WTC11 (cell line): ENCODE measurements at regions not wholly inside any gene's neighbourhood (a gene's known extent, or its start where the extent isn't known, plus 50 kb on each side); places are given as distances from the start of the nearest gene placed in this dataset.

ENCODE experiments used
- CREB1 ChIP-seq: sonication (generic); formaldehyde crosslinking; IDR thresholded peaks from 2 replicates; pipeline ENCODE4 v1.8.0; 2023; ENCODE audit warnings: mild to moderate bottlenecking, missing genetic modification reagents
- ESRRA ChIP-seq: sonication (generic); formaldehyde crosslinking; IDR thresholded peaks from 2 replicates; pipeline ENCODE4 v1.8.1; 2022; ENCODE audit warnings: mild to moderate bottlenecking, missing genetic modification reagents, borderline replicate concordance
- MYBL2 ChIP-seq: sonication (generic); formaldehyde crosslinking; IDR thresholded peaks from 2 replicates; pipeline ENCODE4 v1.8.1; 2023; ENCODE audit warnings: mild to moderate bottlenecking, moderate library complexity, missing genetic modification reagents
- OVOL2 ChIP-seq: fragments of 250-450 bp; sonication (Bioruptor Pico); IDR thresholded peaks from 2 replicates; pipeline ENCODE4 v1.9.0; 2021; ENCODE audit warnings: mild to moderate bottlenecking, borderline replicate concordance
- SP1 ChIP-seq: sonication (generic); formaldehyde crosslinking; conservative IDR thresholded peaks from 2 replicates; pipeline ENCODE4 v1.8.1; 2022; ENCODE audit warnings: missing genetic modification reagents
- TCF7 ChIP-seq: sonication (generic); formaldehyde crosslinking; IDR thresholded peaks from 2 replicates; pipeline ENCODE4 v1.8.0; 2022; ENCODE audit warnings: mild to moderate bottlenecking, low read depth, missing genetic modification reagents, moderate library complexity
- ZNF121 ChIP-seq: sonication (generic); formaldehyde crosslinking; IDR thresholded peaks from 2 replicates; pipeline ENCODE4 v1.8.0; 2023; ENCODE audit warnings: missing genetic modification reagents
- TF ChIP-seq, protein P1 (sequence below): sonication (generic); formaldehyde crosslinking; IDR thresholded peaks from 2 replicates; pipeline ENCODE4 v1.8.0; 2022; ENCODE audit warnings: mild to moderate bottlenecking, missing genetic modification reagents
- TF ChIP-seq, protein P2 (sequence below): fragments of 200-600 bp; IDR thresholded peaks from 2 replicates; pipeline ENCODE4 v1.8.0; 2022; ENCODE audit warnings: antibody characterized with exemption
- TF ChIP-seq, protein P3 (sequence below): sonication (generic); formaldehyde crosslinking; IDR thresholded peaks from 2 replicates; pipeline ENCODE4 v1.8.0; 2023; ENCODE audit warnings: missing genetic modification reagents, mild to moderate bottlenecking, borderline replicate concordance
- TF ChIP-seq, protein P4 (sequence below): sonication (generic); formaldehyde crosslinking; IDR thresholded peaks from 2 replicates; pipeline ENCODE4 v1.8.0; 2022; ENCODE audit warnings: mild to moderate bottlenecking, missing genetic modification reagents
- TF ChIP-seq, protein P5 (sequence below): sonication (generic); formaldehyde crosslinking; IDR thresholded peaks from 2 replicates; pipeline ENCODE4 v1.8.1; 2022; ENCODE audit warnings: mild to moderate bottlenecking, missing genetic modification reagents, moderate library complexity, borderline replicate concordance
- TF ChIP-seq, protein P6 (sequence below): sonication (generic); formaldehyde crosslinking; IDR thresholded peaks from 2 replicates; pipeline ENCODE4 v1.8.0; 2023; ENCODE audit warnings: missing genetic modification reagents

DNA sequence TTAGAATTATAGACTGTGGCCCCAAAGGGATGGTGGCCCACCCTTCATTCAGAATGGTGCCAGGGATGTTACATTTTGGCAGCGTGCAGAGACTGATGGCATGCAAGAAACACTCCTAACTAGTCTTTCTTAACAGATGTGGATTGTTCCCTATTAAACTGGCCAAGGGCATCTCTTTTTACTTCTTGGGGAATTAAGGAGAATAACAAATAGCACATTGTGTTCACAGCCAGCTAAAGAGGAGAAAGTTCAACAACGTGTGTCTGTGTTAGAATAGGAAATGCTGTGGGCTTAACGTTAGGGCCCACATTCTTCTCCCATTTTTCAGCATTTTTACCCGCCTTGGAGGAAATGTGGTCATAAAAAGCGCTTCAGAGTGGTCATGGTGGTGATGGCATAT lies 404.8 kb downstream of the CDH2 start:
- TF ChIP-seq SP1 (CRISPR knock-in tag) (no peak), ESRRA (CRISPR knock-in tag) (no peak), TCF7 (no peak), CREB1 (CRISPR knock-in tag) (no peak), MYBL2 (CRISPR knock-in tag) (no peak), ZNF121 (no peak), OVOL2 (CRISPR knock-in tag) (no peak)
- TF ChIP-seq, protein P1, sequence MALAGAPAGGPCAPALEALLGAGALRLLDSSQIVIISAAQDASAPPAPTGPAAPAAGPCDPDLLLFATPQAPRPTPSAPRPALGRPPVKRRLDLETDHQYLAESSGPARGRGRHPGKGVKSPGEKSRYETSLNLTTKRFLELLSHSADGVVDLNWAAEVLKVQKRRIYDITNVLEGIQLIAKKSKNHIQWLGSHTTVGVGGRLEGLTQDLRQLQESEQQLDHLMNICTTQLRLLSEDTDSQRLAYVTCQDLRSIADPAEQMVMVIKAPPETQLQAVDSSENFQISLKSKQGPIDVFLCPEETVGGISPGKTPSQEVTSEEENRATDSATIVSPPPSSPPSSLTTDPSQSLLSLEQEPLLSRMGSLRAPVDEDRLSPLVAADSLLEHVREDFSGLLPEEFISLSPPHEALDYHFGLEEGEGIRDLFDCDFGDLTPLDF (CRISPR knock-in tag): no peak
- TF ChIP-seq, protein P2, sequence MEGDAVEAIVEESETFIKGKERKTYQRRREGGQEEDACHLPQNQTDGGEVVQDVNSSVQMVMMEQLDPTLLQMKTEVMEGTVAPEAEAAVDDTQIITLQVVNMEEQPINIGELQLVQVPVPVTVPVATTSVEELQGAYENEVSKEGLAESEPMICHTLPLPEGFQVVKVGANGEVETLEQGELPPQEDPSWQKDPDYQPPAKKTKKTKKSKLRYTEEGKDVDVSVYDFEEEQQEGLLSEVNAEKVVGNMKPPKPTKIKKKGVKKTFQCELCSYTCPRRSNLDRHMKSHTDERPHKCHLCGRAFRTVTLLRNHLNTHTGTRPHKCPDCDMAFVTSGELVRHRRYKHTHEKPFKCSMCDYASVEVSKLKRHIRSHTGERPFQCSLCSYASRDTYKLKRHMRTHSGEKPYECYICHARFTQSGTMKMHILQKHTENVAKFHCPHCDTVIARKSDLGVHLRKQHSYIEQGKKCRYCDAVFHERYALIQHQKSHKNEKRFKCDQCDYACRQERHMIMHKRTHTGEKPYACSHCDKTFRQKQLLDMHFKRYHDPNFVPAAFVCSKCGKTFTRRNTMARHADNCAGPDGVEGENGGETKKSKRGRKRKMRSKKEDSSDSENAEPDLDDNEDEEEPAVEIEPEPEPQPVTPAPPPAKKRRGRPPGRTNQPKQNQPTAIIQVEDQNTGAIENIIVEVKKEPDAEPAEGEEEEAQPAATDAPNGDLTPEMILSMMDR: no peak
- TF ChIP-seq, protein P3, sequence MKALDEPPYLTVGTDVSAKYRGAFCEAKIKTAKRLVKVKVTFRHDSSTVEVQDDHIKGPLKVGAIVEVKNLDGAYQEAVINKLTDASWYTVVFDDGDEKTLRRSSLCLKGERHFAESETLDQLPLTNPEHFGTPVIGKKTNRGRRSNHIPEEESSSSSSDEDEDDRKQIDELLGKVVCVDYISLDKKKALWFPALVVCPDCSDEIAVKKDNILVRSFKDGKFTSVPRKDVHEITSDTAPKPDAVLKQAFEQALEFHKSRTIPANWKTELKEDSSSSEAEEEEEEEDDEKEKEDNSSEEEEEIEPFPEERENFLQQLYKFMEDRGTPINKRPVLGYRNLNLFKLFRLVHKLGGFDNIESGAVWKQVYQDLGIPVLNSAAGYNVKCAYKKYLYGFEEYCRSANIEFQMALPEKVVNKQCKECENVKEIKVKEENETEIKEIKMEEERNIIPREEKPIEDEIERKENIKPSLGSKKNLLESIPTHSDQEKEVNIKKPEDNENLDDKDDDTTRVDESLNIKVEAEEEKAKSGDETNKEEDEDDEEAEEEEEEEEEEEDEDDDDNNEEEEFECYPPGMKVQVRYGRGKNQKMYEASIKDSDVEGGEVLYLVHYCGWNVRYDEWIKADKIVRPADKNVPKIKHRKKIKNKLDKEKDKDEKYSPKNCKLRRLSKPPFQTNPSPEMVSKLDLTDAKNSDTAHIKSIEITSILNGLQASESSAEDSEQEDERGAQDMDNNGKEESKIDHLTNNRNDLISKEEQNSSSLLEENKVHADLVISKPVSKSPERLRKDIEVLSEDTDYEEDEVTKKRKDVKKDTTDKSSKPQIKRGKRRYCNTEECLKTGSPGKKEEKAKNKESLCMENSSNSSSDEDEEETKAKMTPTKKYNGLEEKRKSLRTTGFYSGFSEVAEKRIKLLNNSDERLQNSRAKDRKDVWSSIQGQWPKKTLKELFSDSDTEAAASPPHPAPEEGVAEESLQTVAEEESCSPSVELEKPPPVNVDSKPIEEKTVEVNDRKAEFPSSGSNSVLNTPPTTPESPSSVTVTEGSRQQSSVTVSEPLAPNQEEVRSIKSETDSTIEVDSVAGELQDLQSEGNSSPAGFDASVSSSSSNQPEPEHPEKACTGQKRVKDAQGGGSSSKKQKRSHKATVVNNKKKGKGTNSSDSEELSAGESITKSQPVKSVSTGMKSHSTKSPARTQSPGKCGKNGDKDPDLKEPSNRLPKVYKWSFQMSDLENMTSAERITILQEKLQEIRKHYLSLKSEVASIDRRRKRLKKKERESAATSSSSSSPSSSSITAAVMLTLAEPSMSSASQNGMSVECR (CRISPR knock-in tag): no peak
- TF ChIP-seq, protein P4, sequence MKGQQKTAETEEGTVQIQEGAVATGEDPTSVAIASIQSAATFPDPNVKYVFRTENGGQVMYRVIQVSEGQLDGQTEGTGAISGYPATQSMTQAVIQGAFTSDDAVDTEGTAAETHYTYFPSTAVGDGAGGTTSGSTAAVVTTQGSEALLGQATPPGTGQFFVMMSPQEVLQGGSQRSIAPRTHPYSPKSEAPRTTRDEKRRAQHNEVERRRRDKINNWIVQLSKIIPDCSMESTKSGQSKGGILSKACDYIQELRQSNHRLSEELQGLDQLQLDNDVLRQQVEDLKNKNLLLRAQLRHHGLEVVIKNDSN (CRISPR knock-in tag): no peak
- TF ChIP-seq, protein P5, sequence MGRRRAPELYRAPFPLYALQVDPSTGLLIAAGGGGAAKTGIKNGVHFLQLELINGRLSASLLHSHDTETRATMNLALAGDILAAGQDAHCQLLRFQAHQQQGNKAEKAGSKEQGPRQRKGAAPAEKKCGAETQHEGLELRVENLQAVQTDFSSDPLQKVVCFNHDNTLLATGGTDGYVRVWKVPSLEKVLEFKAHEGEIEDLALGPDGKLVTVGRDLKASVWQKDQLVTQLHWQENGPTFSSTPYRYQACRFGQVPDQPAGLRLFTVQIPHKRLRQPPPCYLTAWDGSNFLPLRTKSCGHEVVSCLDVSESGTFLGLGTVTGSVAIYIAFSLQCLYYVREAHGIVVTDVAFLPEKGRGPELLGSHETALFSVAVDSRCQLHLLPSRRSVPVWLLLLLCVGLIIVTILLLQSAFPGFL: no peak
- TF ChIP-seq, protein P6, sequence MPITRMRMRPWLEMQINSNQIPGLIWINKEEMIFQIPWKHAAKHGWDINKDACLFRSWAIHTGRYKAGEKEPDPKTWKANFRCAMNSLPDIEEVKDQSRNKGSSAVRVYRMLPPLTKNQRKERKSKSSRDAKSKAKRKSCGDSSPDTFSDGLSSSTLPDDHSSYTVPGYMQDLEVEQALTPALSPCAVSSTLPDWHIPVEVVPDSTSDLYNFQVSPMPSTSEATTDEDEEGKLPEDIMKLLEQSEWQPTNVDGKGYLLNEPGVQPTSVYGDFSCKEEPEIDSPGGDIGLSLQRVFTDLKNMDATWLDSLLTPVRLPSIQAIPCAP (CRISPR knock-in tag): no peak
